Sigmoid colon (tissue), 6 donors: ENCODE measurements at regions not wholly inside any gene's neighbourhood (a gene's known extent, or its start where the extent isn't known, plus 50 kb on each side); places are given as distances from the start of the nearest gene placed in this dataset.

Source experiments
- DNase-seq: peaks from one replicate; pipeline ENCODE4 v3.0.0-alpha.2; 2019
- H3K27ac ChIP-seq, 4 donors: fragments of 200-600 bp; sonication (generic); one replicate each; pipeline ENCODE4 v1.5.1; 2016 to 2019; ENCODE audit warnings: mild to moderate bottlenecking in 1 of 4
- H3K27me3 ChIP-seq, 3 donors: fragments of 200-600 bp; sonication (generic); one replicate each; pipeline ENCODE4 v1.5.1; 2019; ENCODE audit warnings: mild to moderate bottlenecking in 1 of 3
- H3K36me3 ChIP-seq, 4 donors: fragments of 200-600 bp; sonication (generic); one replicate each; pipeline ENCODE4 v1.5.1; 2016 to 2019
- H3K4me1 ChIP-seq, 4 donors: fragments of 200-600 bp; sonication (generic); one replicate each; pipeline ENCODE4 v1.5.1; 2017 to 2019
- H3K4me3 ChIP-seq, 4 donors: fragments of 200-600 bp; sonication (generic); one replicate each; pipeline ENCODE4 v1.5.1; 2017 to 2019; ENCODE audit warnings: mild to moderate bottlenecking in 2 of 4, moderate library complexity in 1 of 4
- H3K9me3 ChIP-seq, 4 donors: fragments of 200-600 bp in 3 of 4; sonication (generic) in 3 of 4; one replicate each; pipeline versions ENCODE4 v1.5.1 to v1.6.1; 2013 to 2019
- EP300 ChIP-seq, 4 donors: sonication (generic); formaldehyde crosslinking; IDR thresholded peaks; one replicate each; pipeline ENCODE4 v1.6.1; 2017; ENCODE audit warnings: antibody characterized with exemption in 4 of 4
- POLR2A ChIP-seq, 2 donors: fragments of 450-650 bp; IDR thresholded peaks; one replicate each; pipeline ENCODE4 v1.6.1; 2016; ENCODE audit warnings: antibody characterized with exemption in 2 of 2, mild to moderate bottlenecking in 2 of 2, moderate library complexity in 2 of 2
- POLR2AphosphoS5 ChIP-seq, 4 donors: sonication (generic); formaldehyde crosslinking; IDR thresholded peaks; one replicate each; pipeline ENCODE4 v1.6.1; 2017; ENCODE audit warnings: antibody characterized with exemption in 4 of 4
- WGBS, 2 donors: extraction: QIAGEN DNeasy Blood & Tissue Kit; methylation state at CpG; one replicate each; pipeline ENCODE4 v1.1.7; 2013; 5-methylcytosine and 5-hydroxymethylcytosine counted together
- intact Hi-C: fragments of 100-400 bp; cut with DNase I; formaldehyde crosslinking; loops from one replicate; pipeline ENCODE4 v1.15.1; 2023
- TF ChIP-seq, protein P1 (sequence below), 4 experiments: fragments of 450-650 bp in 3 of 4; fragments of 200-600 bp in 1 of 4; IDR thresholded peaks; one replicate each; pipeline ENCODE4 v1.5.1; 2016 to 2019; ENCODE audit warnings: antibody characterized with exemption in 4 of 4, mild to moderate bottlenecking in 3 of 4, moderate library complexity in 2 of 4
- donor health status: healthy with polysubstance abuse.
- donor health status: healthy.

DNA sequence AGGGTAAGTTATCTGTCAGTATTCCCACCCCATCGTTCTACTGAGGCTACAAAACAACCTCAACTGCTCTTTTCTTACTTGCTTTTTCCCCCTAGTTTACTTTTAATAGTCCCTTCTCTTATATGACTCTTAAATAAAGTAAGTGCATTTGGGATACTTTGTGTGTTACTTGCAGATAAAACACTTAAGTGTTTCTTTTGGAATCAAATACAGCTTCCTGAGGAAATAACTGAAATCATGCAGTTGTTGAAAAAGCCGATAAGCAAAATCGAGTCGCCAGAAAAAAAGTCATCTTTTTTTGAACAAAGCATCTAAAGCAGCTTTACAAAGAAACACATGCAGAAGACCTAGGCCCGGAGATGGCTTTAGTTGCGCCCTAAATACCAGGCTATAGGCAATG is 53.5 kb upstream of the EPB41L4A start:
- 73 to 81% methylated on average over 6 of the region's 6 CpGs for WGBS, 2 donors
- intact Hi-C loops, result no loop called here

DNA sequence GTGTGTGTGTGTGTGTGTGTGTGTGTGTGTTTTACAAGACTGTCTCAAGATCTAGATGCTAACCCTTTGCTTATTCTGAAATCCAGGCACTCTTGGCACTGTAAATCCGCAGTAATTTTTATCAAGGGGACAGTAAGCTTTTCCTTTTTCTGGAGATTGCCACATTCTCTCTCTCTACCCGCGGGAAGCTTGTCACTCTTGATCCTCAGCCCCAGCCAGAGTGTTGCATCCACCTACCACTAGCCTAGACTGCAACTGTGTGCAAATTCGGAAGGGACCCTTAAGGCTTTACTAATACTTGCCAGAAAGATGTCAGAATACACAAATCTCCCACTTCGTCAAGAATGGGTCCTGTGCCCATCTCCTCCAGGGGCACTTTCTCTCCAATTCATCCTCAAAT is 54.9 kb upstream of the EPB41L4A start:
- Histone ChIP-seq H3K36me3 (no peaks in the 10 kb centered on the region), H3K27ac (no peak overlapping the region), H3K4me1 (no peaks in the 10 kb centered on the region), H3K9me3 (no peaks in the 10 kb centered on the region), H3K27me3 (no peaks in the 10 kb centered on the region), H3K4me3 (no peak overlapping the region)
- TF ChIP-seq, protein P1, sequence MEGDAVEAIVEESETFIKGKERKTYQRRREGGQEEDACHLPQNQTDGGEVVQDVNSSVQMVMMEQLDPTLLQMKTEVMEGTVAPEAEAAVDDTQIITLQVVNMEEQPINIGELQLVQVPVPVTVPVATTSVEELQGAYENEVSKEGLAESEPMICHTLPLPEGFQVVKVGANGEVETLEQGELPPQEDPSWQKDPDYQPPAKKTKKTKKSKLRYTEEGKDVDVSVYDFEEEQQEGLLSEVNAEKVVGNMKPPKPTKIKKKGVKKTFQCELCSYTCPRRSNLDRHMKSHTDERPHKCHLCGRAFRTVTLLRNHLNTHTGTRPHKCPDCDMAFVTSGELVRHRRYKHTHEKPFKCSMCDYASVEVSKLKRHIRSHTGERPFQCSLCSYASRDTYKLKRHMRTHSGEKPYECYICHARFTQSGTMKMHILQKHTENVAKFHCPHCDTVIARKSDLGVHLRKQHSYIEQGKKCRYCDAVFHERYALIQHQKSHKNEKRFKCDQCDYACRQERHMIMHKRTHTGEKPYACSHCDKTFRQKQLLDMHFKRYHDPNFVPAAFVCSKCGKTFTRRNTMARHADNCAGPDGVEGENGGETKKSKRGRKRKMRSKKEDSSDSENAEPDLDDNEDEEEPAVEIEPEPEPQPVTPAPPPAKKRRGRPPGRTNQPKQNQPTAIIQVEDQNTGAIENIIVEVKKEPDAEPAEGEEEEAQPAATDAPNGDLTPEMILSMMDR (IDR thresholded peaks at IDR 0.05), result no peak
- TF ChIP-seq POLR2AphosphoS5 (IDR thresholded peaks at IDR 0.05), result no peak
- no peak for TF ChIP-seq EP300 (IDR thresholded peaks at IDR 0.05)
- TF ChIP-seq POLR2A (IDR thresholded peaks at IDR 0.05), result no peak
- 81 to 83% methylated on average over 5 of the region's 5 CpGs for WGBS, 2 donors
- intact Hi-C loops, result no loop called here
- DNase-seq, result no peak

More for the DNA sequence above, 53.5 kb upstream of the EPB41L4A start:
- DNase-seq, result no peak
- TF ChIP-seq EP300 (IDR thresholded peaks at IDR 0.05) (no peak), POLR2AphosphoS5 (IDR thresholded peaks at IDR 0.05) (no peak), POLR2A (IDR thresholded peaks at IDR 0.05) (no peak)
- TF ChIP-seq, protein P1 (IDR thresholded peaks at IDR 0.05), result no peak
- Histone ChIP-seq H3K27me3 (no peaks in the 10 kb centered on the region), H3K4me1 (no peaks in the 10 kb centered on the region), H3K9me3 (no peaks in the 10 kb centered on the region), H3K4me3 (no peak overlapping the region), H3K27ac (no peak overlapping the region), H3K36me3 (no peaks in the 10 kb centered on the region)

DNA sequence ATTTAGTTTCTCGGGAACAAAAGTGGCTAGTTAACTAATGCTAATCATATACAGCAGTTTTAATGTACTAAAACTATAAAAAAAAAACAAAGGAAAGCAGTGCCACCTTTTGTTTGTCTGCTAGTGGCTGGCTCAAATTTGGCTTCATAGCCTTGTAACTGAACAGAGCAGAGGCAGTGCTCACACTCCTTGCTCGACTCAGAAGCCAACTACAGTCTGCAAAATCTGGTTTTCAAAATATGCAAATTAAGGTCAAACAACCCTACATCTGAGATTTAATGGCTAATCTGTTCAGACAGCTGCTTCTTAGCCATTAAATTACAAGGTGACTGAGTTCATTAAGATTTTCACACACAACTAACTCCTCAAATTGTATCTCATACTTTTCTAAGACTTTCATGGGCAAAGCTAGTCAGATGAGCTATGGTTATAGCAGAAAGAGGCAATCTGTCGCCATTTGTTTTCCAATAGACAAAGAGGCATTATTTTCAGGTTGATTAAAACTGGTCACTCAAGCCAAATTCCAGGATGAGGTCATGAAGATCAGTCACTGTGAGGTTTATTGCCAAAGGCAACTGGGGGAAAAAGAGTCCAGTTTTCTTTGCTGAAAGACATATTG is 56.8 kb upstream of the EPB41L4A start:
- 22 to 64% methylated on average over 3 of the region's 3 CpGs for WGBS, 2 donors
- TF ChIP-seq POLR2AphosphoS5 (IDR thresholded peaks at IDR 0.05) (no peak), POLR2A (IDR thresholded peaks at IDR 0.05) (no peak), EP300 (IDR thresholded peaks at IDR 0.05) (no peak)
- TF ChIP-seq, protein P1 (IDR thresholded peaks at IDR 0.05), result no peak
- no peak for DNase-seq
- Histone ChIP-seq H3K9me3 (no peaks in the 10 kb centered on the region), H3K36me3 (no peaks in the 10 kb centered on the region), H3K27ac (no peak overlapping the region), H3K4me3 (no peak overlapping the region), H3K27me3 (no peaks in the 10 kb centered on the region), H3K4me1 (no peaks in the 10 kb centered on the region)
- intact Hi-C loops, result no loop called here

DNA sequence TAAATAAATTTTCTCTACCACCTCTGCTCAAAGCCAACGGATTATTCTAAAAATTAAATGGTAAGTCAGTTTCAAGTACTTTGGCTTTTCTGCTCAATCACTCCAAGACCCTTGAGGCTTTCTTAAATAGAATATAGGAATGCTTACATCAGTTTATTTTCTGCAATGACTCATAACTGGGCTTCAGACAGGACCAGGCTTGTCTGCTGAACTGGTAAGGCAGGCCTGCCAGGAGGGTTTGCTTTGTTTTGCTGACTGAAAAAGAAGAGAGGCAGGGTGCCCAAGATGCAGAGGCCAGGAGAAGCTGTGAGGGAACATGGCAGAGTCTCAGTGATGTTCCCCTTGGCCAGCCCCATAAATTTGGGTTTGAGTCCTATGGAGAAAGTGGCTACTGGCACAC is 60.3 kb upstream of the EPB41L4A start:
- no peaks in the 10 kb centered on the region for H3K4me1 ChIP-seq
- WGBS, 2 donors, result 80 to 88% methylated on average over 1 of the region's 1 CpG
- no peak for DNase-seq
- H3K4me3 ChIP-seq, result no peak overlapping the region
- no peaks in the 10 kb centered on the region for H3K36me3 ChIP-seq
- no peak overlapping the region for H3K27ac ChIP-seq
- peaks cover 0 to 3% (median 0%) of the 10 kb centered on the region in 4 donors for H3K9me3 ChIP-seq
- no peak for TF ChIP-seq EP300 (IDR thresholded peaks at IDR 0.05)
- no peak for TF ChIP-seq POLR2AphosphoS5 (IDR thresholded peaks at IDR 0.05)
- TF ChIP-seq, protein P1 (IDR thresholded peaks at IDR 0.05), result no peak
- TF ChIP-seq POLR2A (IDR thresholded peaks at IDR 0.05), result no peak
- no peaks in the 10 kb centered on the region for H3K27me3 ChIP-seq
- intact Hi-C loops, result no loop called here

DNA sequence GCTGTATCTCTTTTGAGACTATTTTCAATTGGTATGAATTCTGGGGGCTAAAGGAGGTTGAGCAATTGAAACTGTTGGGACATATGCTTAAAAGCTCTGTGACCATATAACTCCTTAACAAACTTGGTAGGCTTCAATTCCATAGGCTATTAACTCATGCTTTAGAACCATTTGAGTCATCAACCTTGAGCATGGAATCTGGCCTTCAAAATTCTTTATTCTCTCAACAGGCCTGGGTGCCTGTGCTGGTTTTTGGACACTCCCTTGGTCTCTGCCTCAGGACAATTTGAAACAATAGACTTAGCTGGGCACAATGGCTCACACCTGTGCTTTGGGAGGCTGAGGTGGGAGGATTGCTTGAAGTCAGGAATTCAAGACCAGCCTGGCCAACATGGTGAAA is 61.4 kb upstream of the EPB41L4A start:
- Histone ChIP-seq H3K4me3 (no peak overlapping the region), H3K4me1 (no peaks in the 10 kb centered on the region), H3K36me3 (no peaks in the 10 kb centered on the region), H3K27ac (no peak overlapping the region), H3K27me3 (no peaks in the 10 kb centered on the region), H3K9me3 (peaks cover 0 to 4% (median 0%) of the 10 kb centered on the region in 4 donors)
- intact Hi-C loops, result no loop called here
- no peak for TF ChIP-seq POLR2AphosphoS5 (IDR thresholded peaks at IDR 0.05)
- TF ChIP-seq EP300 (IDR thresholded peaks at IDR 0.05), result no peak
- TF ChIP-seq, protein P1 (IDR thresholded peaks at IDR 0.05), result no peak
- TF ChIP-seq POLR2A (IDR thresholded peaks at IDR 0.05), result no peak
- DNase-seq, result no peak
